H1 (cell line): ENCODE measurements at regions not wholly inside any gene's neighbourhood (a gene's known extent, or its start where the extent isn't known, plus 50 kb on each side); places are given as distances from the start of the nearest gene placed in this dataset.
A peak's percentile ranks its signal among the peaks of the same experiment; 100 is the strongest.

Experiments
- CTCF ChIA-PET: fragments of 300-600 bp; sonication (Branson Sonifier 250); formaldehyde crosslinking; loops from one replicate; lab custom pipeline; 2021; ENCODE audit not compliant: partially characterized antibody; lab: Charles Lee
- POLR2A ChIA-PET: fragments of 300-600 bp; sonication (Branson Sonifier 250); formaldehyde crosslinking; loops from one replicate; lab custom pipeline; 2021; ENCODE audit warnings: inconsistent platforms; ENCODE audit not compliant: partially characterized antibody; lab: Charles Lee
- DNase-seq, 2 experiments: peaks; one replicate each; pipeline versions ENCODE4 v3.0.0 to v3.0.0-alpha.2; 2010 to 2022; ENCODE audit warnings: low spot score in 2 of 2, low read depth in 1 of 2, mixed read lengths in 1 of 2
- FAIRE-seq: peaks from 2 replicates; lab custom pipeline; 2011; peaks lifted over from hg19 to GRCh38; lab: Jason Lieb, UNC
- H2AFZ ChIP-seq: 2 replicates; pipeline ENCODE4 v1.8.1; 2012; ENCODE audit warnings: low read length, inconsistent platforms
- H2AK5ac ChIP-seq: 2 replicates; pipeline ENCODE4 v1.6.1; 2013; ENCODE audit warnings: low read depth, low read length
- H2BK120ac ChIP-seq: replicated peaks from 2 replicates; pipeline ENCODE3; 2013; ENCODE audit warnings: low read depth, low read length, inconsistent platforms
- H2BK12ac ChIP-seq: 2 replicates; pipeline ENCODE4 v1.6.1; 2013; ENCODE audit warnings: low read depth, low read length
- H2BK15ac ChIP-seq: 2 replicates; pipeline ENCODE4 v1.6.1; 2013; ENCODE audit warnings: low read length
- H2BK20ac ChIP-seq: 2 replicates; pipeline ENCODE4 v1.6.1; 2013; ENCODE audit warnings: low read length
- H2BK5ac ChIP-seq: 2 replicates; pipeline ENCODE4 v1.6.1; 2013; ENCODE audit warnings: low read depth, low read length
- H3K14ac ChIP-seq: 2 replicates; pipeline ENCODE4 v1.6.1; 2013; ENCODE audit warnings: inconsistent platforms; ENCODE audit not compliant: insufficient read length
- H3K18ac ChIP-seq: 2 replicates; pipeline ENCODE4 v1.6.1; 2013; ENCODE audit warnings: low read length; ENCODE audit errors: extremely low read depth
- H3K23ac ChIP-seq: 2 replicates; pipeline ENCODE4 v1.6.1; 2013; ENCODE audit warnings: inconsistent platforms; ENCODE audit not compliant: insufficient read length
- H3K23me2 ChIP-seq: 2 replicates; pipeline ENCODE4 v1.6.1; 2013; ENCODE audit warnings: low read depth, low read length
- H3K27ac ChIP-seq: 2 replicates; pipeline ENCODE4 v1.6.1; 2011; ENCODE audit warnings: low read depth, low read length, inconsistent platforms
- H3K27me3 ChIP-seq, 4 experiments: replicated peaks in 1 of 4; 1 replicate in 1 of 4; 2 replicates in 3 of 4; pipeline versions ENCODE4 v1.6.1 to v1.8.1; 2011 to 2013; ENCODE audit warnings: low read length in 3 of 4, mild to moderate bottlenecking in 3 of 4, inconsistent platforms in 2 of 4, mixed read lengths in 2 of 4, moderate library complexity in 1 of 4; ENCODE audit not compliant: control insufficient read depth in 3 of 4, insufficient read depth in 3 of 4; ENCODE audit errors: extremely low read depth in 1 of 4
- H3K36me3 ChIP-seq, 4 experiments: 2 replicates each; pipeline versions ENCODE4 v1.6.1 to v1.8.1; 2011 to 2013; ENCODE audit warnings: mild to moderate bottlenecking in 4 of 4, low read length in 3 of 4, moderate library complexity in 2 of 4, control low read depth in 1 of 4, inconsistent platforms in 1 of 4; ENCODE audit not compliant: insufficient read depth in 4 of 4, control insufficient read depth in 2 of 4
- H3K4ac ChIP-seq: replicated peaks from 2 replicates; pipeline ENCODE3; 2013; ENCODE audit warnings: low read length, low read depth, mixed read lengths, inconsistent platforms; ENCODE audit not compliant: insufficient read length
- H3K4me1 ChIP-seq, 4 experiments: replicated peaks in 1 of 4; 1 replicate in 1 of 4; 2 replicates in 3 of 4; pipeline versions ENCODE4 v1.6.1 to v1.8.1; 2011 to 2013; ENCODE audit warnings: low read length in 3 of 4, inconsistent platforms in 2 of 4, mixed read lengths in 1 of 4; ENCODE audit not compliant: insufficient read depth in 4 of 4, control insufficient read depth in 3 of 4
- H3K4me2 ChIP-seq, 2 experiments: 2 replicates each; pipeline versions ENCODE4 v1.6.1 to v1.8.1; 2011 to 2013; ENCODE audit warnings: low read depth in 2 of 2, low read length in 2 of 2, control low read depth in 1 of 2, inconsistent platforms in 1 of 2, mild to moderate bottlenecking in 1 of 2; ENCODE audit not compliant: insufficient read depth in 1 of 2
- H3K4me3 ChIP-seq, 4 experiments: fragments of 200-600, 300-600 bp in 1 of 4; sonication (generic), shearing (Covaris generic), sonication (Bioruptor Twin) in 1 of 4; 2 replicates each; pipeline versions ENCODE4 v1.5.1 to v1.8.1; 2011 to 2016; ENCODE audit warnings: low read length in 4 of 4, low read depth in 3 of 4, control low read depth in 2 of 4, inconsistent platforms in 2 of 4, mild to moderate bottlenecking in 2 of 4, mixed read lengths in 1 of 4, moderate library complexity in 1 of 4; ENCODE audit not compliant: insufficient read depth in 2 of 4; ENCODE audit errors: extremely low read depth in 1 of 4
- H3K56ac ChIP-seq: replicated peaks from 2 replicates; pipeline ENCODE3; 2013; ENCODE audit warnings: low read depth, mild to moderate bottlenecking, mixed read lengths, low read length, inconsistent platforms; ENCODE audit not compliant: insufficient read length
- H3K79me1 ChIP-seq: 2 replicates; pipeline ENCODE4 v1.6.1; 2013; ENCODE audit warnings: low read depth, low read length, control low read depth
- H3K79me2 ChIP-seq, 2 experiments: 2 replicates each; pipeline versions ENCODE4 v1.6.1 to v1.8.1; 2012 to 2013; ENCODE audit warnings: low read length in 2 of 2, mild to moderate bottlenecking in 2 of 2, inconsistent platforms in 1 of 2; ENCODE audit not compliant: insufficient read depth in 2 of 2, control insufficient read depth in 1 of 2
- H3K9ac ChIP-seq, 4 experiments: replicated peaks in 1 of 4; 1 replicate in 1 of 4; 2 replicates in 3 of 4; pipeline versions ENCODE4 v1.6.1 to v1.8.1; 2011 to 2013; ENCODE audit warnings: low read depth in 3 of 4, low read length in 3 of 4, control low read depth in 2 of 4, mild to moderate bottlenecking in 2 of 4, moderate library complexity in 2 of 4, inconsistent platforms in 1 of 4; ENCODE audit errors: extremely low read depth in 1 of 4
- H3K9me3 ChIP-seq, 2 experiments: 2 replicates each; pipeline versions ENCODE4 v1.6.1 to v1.8.1; 2012 to 2013; ENCODE audit warnings: mild to moderate bottlenecking in 2 of 2, moderate library complexity in 2 of 2, control low read depth in 1 of 2, inconsistent platforms in 1 of 2, low read depth in 1 of 2, low read length in 1 of 2, mixed read lengths in 1 of 2; ENCODE audit not compliant: insufficient read depth in 2 of 2
- H4K20me1 ChIP-seq, 2 experiments: replicated peaks in 1 of 2; 2 replicates each; pipeline versions ENCODE3 to v1.8.1; 2011 to 2013; ENCODE audit warnings: inconsistent platforms in 2 of 2, low read length in 2 of 2, mild to moderate bottlenecking in 1 of 2; ENCODE audit not compliant: insufficient read depth in 2 of 2, control insufficient read depth in 1 of 2
- H4K5ac ChIP-seq: 2 replicates; pipeline ENCODE4 v1.6.1; 2013; ENCODE audit warnings: low read length, low read depth, mixed read lengths, inconsistent platforms; ENCODE audit not compliant: insufficient read length
- H4K8ac ChIP-seq: 2 replicates; pipeline ENCODE4 v1.8.0; 2013; ENCODE audit warnings: mild to moderate bottlenecking, moderate library complexity, low read length, inconsistent platforms; ENCODE audit not compliant: insufficient read depth; ENCODE audit errors: extremely low read depth
- H4K91ac ChIP-seq: replicated peaks from 2 replicates; pipeline ENCODE3; 2013; ENCODE audit warnings: low read length, mixed read lengths, inconsistent platforms; ENCODE audit not compliant: insufficient read length
- CHD2 ChIP-seq: IDR thresholded peaks from 2 replicates; pipeline ENCODE4 v1.6.1; 2012; ENCODE audit warnings: low read length, improper control_type of control experiment
- FOSL1 ChIP-seq: IDR thresholded peaks from 2 replicates; pipeline ENCODE4 v1.6.1; 2011; ENCODE audit warnings: mild to moderate bottlenecking, low read depth, low read length, moderate library complexity; ENCODE audit not compliant: insufficient read depth
- RAD21 ChIP-seq, 2 experiments: IDR thresholded peaks in 1 of 2; conservative IDR thresholded peaks in 1 of 2; 2 replicates each; pipeline ENCODE4 v1.6.1; 2011; ENCODE audit warnings: low read depth in 2 of 2, low read length in 2 of 2, improper control_type of control experiment in 1 of 2, inconsistent platforms in 1 of 2, mild to moderate bottlenecking in 1 of 2, moderate library complexity in 1 of 2
- SAP30 ChIP-seq: fragments of 300-600 bp; sonication (generic); IDR thresholded peaks from 2 replicates; pipeline ENCODE4 v1.7.1; 2012; ENCODE audit warnings: low read length, moderate library complexity, mild to moderate bottlenecking, inconsistent platforms; ENCODE audit not compliant: insufficient read depth, insufficient replicate concordance
- WGBS, 2 experiments: shearing (Covaris generic) in 1 of 2; methylation state at CpG; one replicate each; pipeline versions ENCODE4 v1.1.6 to v1.1.7; 2013 to 2015; ENCODE audit warnings: low lambda C conversion rate in 2 of 2, mixed read lengths in 2 of 2, inconsistent platforms in 1 of 2, low coverage in 1 of 2, missing lambda C conversion rate in 1 of 2; ENCODE audit not compliant: insufficient replicate concordance in 2 of 2, insufficient coverage in 1 of 2, insufficient read length in 1 of 2; ENCODE audit errors: extremely low coverage in 1 of 2, missing lambda C conversion rate in 1 of 2; 5-methylcytosine and 5-hydroxymethylcytosine counted together
- TF ChIP-seq, protein P1 (sequence below), 3 experiments: IDR thresholded peaks; 1 replicate in 2 of 3; 2 replicates in 1 of 3; pipeline versions ENCODE4 v1.5.1 to v1.6.1; 2011; ENCODE audit warnings: low read length in 3 of 3, mild to moderate bottlenecking in 3 of 3, inconsistent platforms in 2 of 3, low read depth in 1 of 3, moderate library complexity in 1 of 3; ENCODE audit not compliant: insufficient read depth in 1 of 3; ENCODE audit errors: control extremely low read depth in 1 of 3

DNA sequence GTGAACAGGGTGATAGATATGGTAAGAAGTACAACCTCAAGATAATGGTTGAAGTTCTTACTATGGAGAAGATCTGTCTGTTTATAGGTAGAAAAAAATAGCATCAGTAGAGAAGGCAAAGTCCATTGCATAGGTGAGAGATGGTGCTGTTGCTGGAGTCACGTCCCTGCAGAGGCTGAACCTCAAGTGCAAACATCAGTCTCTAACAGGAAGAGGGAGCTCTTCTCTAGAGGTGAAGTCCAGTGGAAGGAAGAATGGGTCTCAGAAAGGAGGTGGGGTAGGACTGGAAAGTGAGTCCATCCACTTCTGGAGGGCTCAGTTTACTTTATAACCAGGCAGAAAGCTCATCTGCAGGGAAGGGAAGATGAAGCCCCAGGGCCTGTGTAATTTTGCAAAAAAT, 337.7 kb downstream of the MEIS1 start:
- TF ChIP-seq RAD21 (IDR thresholded peaks at IDR 0.05 in 1 of 2, conservative IDR thresholded peaks at IDR 0.05 in 1 of 2; ENCODE audit: low read depth in 2 of 2, low read length in 2 of 2) (peak; percentile 39 to 46; a peak in 3 of 4 replicates), CHD2 (no peak), SAP30 (no peak), FOSL1 (no peak)
- TF ChIP-seq, protein P1, sequence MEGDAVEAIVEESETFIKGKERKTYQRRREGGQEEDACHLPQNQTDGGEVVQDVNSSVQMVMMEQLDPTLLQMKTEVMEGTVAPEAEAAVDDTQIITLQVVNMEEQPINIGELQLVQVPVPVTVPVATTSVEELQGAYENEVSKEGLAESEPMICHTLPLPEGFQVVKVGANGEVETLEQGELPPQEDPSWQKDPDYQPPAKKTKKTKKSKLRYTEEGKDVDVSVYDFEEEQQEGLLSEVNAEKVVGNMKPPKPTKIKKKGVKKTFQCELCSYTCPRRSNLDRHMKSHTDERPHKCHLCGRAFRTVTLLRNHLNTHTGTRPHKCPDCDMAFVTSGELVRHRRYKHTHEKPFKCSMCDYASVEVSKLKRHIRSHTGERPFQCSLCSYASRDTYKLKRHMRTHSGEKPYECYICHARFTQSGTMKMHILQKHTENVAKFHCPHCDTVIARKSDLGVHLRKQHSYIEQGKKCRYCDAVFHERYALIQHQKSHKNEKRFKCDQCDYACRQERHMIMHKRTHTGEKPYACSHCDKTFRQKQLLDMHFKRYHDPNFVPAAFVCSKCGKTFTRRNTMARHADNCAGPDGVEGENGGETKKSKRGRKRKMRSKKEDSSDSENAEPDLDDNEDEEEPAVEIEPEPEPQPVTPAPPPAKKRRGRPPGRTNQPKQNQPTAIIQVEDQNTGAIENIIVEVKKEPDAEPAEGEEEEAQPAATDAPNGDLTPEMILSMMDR (IDR thresholded peaks at IDR 0.05; ENCODE audit: control extremely low read depth in 1 of 3, insufficient read depth in 1 of 3, low read depth in 1 of 3, low read length in 3 of 3), result peak in 2 of 3 experiments; percentile 17 to 31; a peak in 1 of 4 replicates
- no peak overlapping the region for H3K56ac ChIP-seq
- ChIA-PET POLR2A (no interaction called here), CTCF (interaction anchor here (1.1 kb wide), 1 partner anchor 175 kb away, joined by 3 read pairs; no protein-coding TSS in a partner anchor)
- H3K27ac ChIP-seq, result no peak overlapping the region
- H3K36me3 ChIP-seq, result no peaks in the 10 kb centered on the region
- no peaks in the 10 kb centered on the region for H3K9me3 ChIP-seq
- H2BK20ac ChIP-seq, result no peak overlapping the region
- no peak for FAIRE-seq
- no peak overlapping the region for H4K91ac ChIP-seq
- no peak overlapping the region for H3K18ac ChIP-seq
- no peak overlapping the region for H3K4me2 ChIP-seq
- H3K9ac ChIP-seq, result no peak overlapping the region
- no peak overlapping the region for H2BK5ac ChIP-seq
- no peak overlapping the region for H2BK120ac ChIP-seq
- no peaks in the 10 kb centered on the region for H3K79me1 ChIP-seq
- DNase-seq, result no peak
- no peak overlapping the region for H2AFZ ChIP-seq
- no peak overlapping the region for H2BK12ac ChIP-seq
- no peak overlapping the region for H4K8ac ChIP-seq
- no peaks in the 10 kb centered on the region for H4K20me1 ChIP-seq
- no peaks in the 10 kb centered on the region; the same call in 1 of the 2 replicates for H3K23me2 ChIP-seq
- H3K23ac ChIP-seq, result no peak overlapping the region
- no peak overlapping the region for H4K5ac ChIP-seq
- H3K79me2 ChIP-seq, result no peaks in the 10 kb centered on the region
- no peak overlapping the region for H2BK15ac ChIP-seq
- no peaks in the 10 kb centered on the region for H3K27me3 ChIP-seq
- no peak overlapping the region for H3K4ac ChIP-seq
- 72% methylated on average over 1 of the region's 1 CpG; no CpG with 5 or more reads in 1 of the 2 experiments for WGBS, 2 experiments
- no peak overlapping the region for H3K14ac ChIP-seq
- H3K4me3 ChIP-seq, result no peak overlapping the region
- H3K4me1 ChIP-seq, result no peaks in the 10 kb centered on the region
- H2AK5ac ChIP-seq, result no peak overlapping the region
